ENCODE measurements at regions not wholly inside any gene's neighbourhood (a gene's known extent, or its start where the extent isn't known, plus 50 kb on each side); places are given as distances from the start of the nearest gene placed in this dataset.

- no peaks in the 10 kb centered on the region for H3K9me3 ChIP-seq
- no peak for TF ChIP-seq CTCF (IDR thresholded peaks at IDR 0.05; ENCODE audit: low read depth, low read length)
- H3K27me3 ChIP-seq: no peaks in the 10 kb centered on the region; the same call in 1 of the 2 replicates
- no peaks in the 10 kb centered on the region for H3K4me1 ChIP-seq
- no peaks in the 10 kb centered on the region for H3K36me3 ChIP-seq
- no peak overlapping the region for H3K4me3 ChIP-seq (ENCODE audit: low read depth, low read length)
- DNase-seq: no peak
Measured at GRCh38 chr7:12961910-12962480, 274.6 kb downstream of the ARL4A start.

- Histone ChIP-seq H3K36me3 (no peaks in the 10 kb centered on the region), H3K27me3 (no peaks in the 10 kb centered on the region; the same call in none of the 2 replicates), H3K4me1 (no peaks in the 10 kb centered on the region), H3K9me3 (no peaks in the 10 kb centered on the region), H3K4me3 (ENCODE audit: low read depth, low read length) (no peak overlapping the region)
- no peak for TF ChIP-seq CTCF (IDR thresholded peaks at IDR 0.05; ENCODE audit: low read depth, low read length)
- no peak for DNase-seq
Measured at GRCh38 chr7:12963435-12963834, 276.0 kb downstream of the ARL4A start.

DNA sequence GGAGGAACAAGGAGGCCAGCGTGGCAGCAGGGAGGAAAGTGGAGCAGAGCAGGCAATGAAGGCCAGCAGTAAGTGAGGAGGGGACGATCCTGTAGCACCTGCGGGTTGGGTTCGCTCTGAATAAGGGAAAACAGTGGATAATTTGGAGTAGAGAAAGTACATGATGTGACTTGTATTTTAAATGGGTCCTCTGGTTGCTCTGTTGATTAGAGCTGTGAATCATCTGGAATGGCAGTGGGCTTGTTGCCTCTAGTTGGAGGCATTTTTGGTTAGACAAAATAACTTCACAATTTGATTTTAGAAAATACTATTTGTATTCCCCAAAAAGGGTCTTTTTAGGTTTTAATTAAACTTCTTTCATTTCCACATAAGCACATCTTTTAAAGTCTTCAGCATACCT, 277.4 kb downstream of the ARL4A start:
- Histone ChIP-seq H3K36me3 (no peaks in the 10 kb centered on the region), H3K4me3 (ENCODE audit: low read depth, low read length) (no peak overlapping the region), H3K27me3 (no peaks in the 10 kb centered on the region; the same call in none of the 2 replicates), H3K4me1 (no peaks in the 10 kb centered on the region), H3K9me3 (no peaks in the 10 kb centered on the region)
- TF ChIP-seq CTCF (IDR thresholded peaks at IDR 0.05; ENCODE audit: low read depth, low read length): no peak
- no peak for DNase-seq

DNA sequence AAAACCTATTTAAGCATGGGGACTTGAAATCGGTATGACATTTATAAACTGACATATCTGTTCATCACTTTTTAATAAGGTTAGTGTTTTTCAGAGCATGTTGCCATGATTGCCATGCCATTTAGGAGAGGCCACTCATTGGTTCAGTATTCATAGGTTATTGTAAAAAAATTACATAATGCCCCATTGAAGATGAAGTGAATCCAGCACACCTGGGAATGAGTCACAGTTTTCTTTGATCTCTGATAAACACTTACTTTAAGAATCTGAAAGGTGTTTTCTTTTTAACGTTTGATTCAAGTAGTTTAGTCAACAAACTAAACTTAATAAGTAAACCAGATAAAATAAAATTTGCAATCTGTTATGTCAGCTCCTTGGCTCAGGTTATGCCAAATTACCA, 278.3 kb downstream of the ARL4A start:
- no peaks in the 10 kb centered on the region for H3K4me1 ChIP-seq
- no peaks in the 10 kb centered on the region for H3K9me3 ChIP-seq
- H3K4me3 ChIP-seq (ENCODE audit: low read depth, low read length): no peak overlapping the region
- DNase-seq: no peak
- no peaks in the 10 kb centered on the region for H3K36me3 ChIP-seq
- TF ChIP-seq CTCF (IDR thresholded peaks at IDR 0.05; ENCODE audit: low read depth, low read length): no peak
- no peaks in the 10 kb centered on the region; the same call in none of the 2 replicates for H3K27me3 ChIP-seq

- DNase-seq: no peak
- no peaks in the 10 kb centered on the region; the same call in none of the 2 replicates for H3K27me3 ChIP-seq
- H3K4me1 ChIP-seq: no peaks in the 10 kb centered on the region
- no peaks in the 10 kb centered on the region for H3K9me3 ChIP-seq
- no peaks in the 10 kb centered on the region for H3K36me3 ChIP-seq
- TF ChIP-seq CTCF (IDR thresholded peaks at IDR 0.05; ENCODE audit: low read depth, low read length): no peak
- H3K4me3 ChIP-seq (ENCODE audit: low read depth, low read length): no peak overlapping the region
Measured at GRCh38 chr7:12967322-12967721, 279.9 kb downstream of the ARL4A start.

- H3K4me1 ChIP-seq: no peaks in the 10 kb centered on the region
- no peaks in the 10 kb centered on the region for H3K36me3 ChIP-seq
- no peak for DNase-seq
- no peak for TF ChIP-seq CTCF (IDR thresholded peaks at IDR 0.05; ENCODE audit: low read depth, low read length)
- no peak overlapping the region for H3K4me3 ChIP-seq (ENCODE audit: low read depth, low read length)
- no peaks in the 10 kb centered on the region for H3K9me3 ChIP-seq
- H3K27me3 ChIP-seq: no peaks in the 10 kb centered on the region; the same call in none of the 2 replicates
Measured at GRCh38 chr7:12968836-12969422, 281.5 kb downstream of the ARL4A start.
